ENCODE measurements at regions not wholly inside any gene's neighbourhood (a gene's known extent, or its start where the extent isn't known, plus 50 kb on each side); places are given as distances from the start of the nearest gene placed in this dataset.

DNA sequence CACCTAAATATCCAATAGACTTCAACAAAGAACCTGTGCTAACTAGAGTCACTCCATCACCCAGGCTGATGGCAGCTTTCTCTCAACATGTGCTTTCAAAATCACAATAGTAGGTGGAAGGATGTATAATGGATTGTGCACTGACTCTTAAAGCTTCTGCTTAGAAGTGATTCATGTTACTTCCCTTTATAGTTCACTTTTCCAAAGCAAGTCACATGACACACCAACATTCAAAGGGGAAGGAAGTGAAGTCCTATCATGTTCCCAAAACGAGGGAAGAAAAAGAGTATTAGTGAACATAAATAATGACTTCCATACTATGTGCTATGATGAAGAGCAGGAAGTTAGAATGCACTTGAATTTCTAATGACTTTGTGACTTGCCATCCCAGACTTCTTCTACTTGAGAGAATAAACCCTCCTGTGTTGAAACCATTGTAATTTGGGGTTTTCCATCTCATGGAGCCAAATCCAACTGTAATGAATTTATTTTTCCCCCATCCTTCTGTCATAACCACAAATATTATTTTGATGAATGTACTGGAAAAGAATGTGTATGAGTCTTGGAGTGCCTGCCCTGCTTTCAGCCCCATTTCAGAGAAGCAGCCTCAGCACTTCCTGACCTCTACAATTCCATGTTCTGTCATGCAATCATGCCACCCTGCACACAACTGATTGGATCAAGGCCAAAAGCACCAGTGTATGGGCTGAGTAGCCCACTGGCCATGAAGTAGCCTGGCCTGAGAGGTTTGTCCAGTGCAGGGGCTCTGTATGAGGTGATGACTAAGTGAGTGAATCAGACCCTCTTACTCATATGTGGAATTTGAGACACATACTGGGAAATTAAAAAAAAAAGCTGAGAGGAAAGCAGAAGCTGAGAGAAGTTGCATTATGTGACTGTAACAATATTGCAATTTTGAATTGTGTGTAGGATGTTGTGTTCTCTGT, 525.9 kb upstream of the CLINT1 start:
- TF ChIP-seq, protein P1, sequence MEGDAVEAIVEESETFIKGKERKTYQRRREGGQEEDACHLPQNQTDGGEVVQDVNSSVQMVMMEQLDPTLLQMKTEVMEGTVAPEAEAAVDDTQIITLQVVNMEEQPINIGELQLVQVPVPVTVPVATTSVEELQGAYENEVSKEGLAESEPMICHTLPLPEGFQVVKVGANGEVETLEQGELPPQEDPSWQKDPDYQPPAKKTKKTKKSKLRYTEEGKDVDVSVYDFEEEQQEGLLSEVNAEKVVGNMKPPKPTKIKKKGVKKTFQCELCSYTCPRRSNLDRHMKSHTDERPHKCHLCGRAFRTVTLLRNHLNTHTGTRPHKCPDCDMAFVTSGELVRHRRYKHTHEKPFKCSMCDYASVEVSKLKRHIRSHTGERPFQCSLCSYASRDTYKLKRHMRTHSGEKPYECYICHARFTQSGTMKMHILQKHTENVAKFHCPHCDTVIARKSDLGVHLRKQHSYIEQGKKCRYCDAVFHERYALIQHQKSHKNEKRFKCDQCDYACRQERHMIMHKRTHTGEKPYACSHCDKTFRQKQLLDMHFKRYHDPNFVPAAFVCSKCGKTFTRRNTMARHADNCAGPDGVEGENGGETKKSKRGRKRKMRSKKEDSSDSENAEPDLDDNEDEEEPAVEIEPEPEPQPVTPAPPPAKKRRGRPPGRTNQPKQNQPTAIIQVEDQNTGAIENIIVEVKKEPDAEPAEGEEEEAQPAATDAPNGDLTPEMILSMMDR (IDR thresholded peaks at IDR 0.05) = no peak
- TF ChIP-seq POLR2A (IDR thresholded peaks at IDR 0.05) = no peak

All from adrenal gland (tissue), 5 donors.